Neuronal stem cell (in vitro differentiated cells): ENCODE measurements at regions not wholly inside any gene's neighbourhood (a gene's known extent, or its start where the extent isn't known, plus 50 kb on each side); places are given as distances from the start of the nearest gene placed in this dataset.

Experiments
- DNase-seq: peaks from one replicate; pipeline ENCODE4 v3.0.0-alpha.2; 2013; ENCODE audit warnings: low spot score
- H2AFZ ChIP-seq: one replicate; pipeline ENCODE4 v1.6.1; 2013; ENCODE audit warnings: mild to moderate bottlenecking, low read length, inconsistent platforms
- H2AK5ac ChIP-seq: 2 replicates; pipeline ENCODE4 v1.6.1; 2013; ENCODE audit warnings: low read depth, mild to moderate bottlenecking, inconsistent platforms, low read length, moderate library complexity, mixed read lengths
- H2BK120ac ChIP-seq: 2 replicates; pipeline ENCODE4 v1.6.1; 2013; ENCODE audit warnings: low read depth, mild to moderate bottlenecking, inconsistent platforms, low read length, moderate library complexity, mixed read lengths
- H2BK12ac ChIP-seq: one replicate; pipeline ENCODE4 v1.6.1; 2013; ENCODE audit warnings: low read length, inconsistent platforms
- H2BK15ac ChIP-seq: 2 replicates; pipeline ENCODE4 v1.6.1; 2013; ENCODE audit warnings: mild to moderate bottlenecking, low read length, inconsistent platforms, mixed read lengths
- H2BK5ac ChIP-seq: one replicate; pipeline ENCODE4 v1.6.1; 2013; ENCODE audit warnings: inconsistent platforms, mild to moderate bottlenecking, low read length, moderate library complexity
- H3K14ac ChIP-seq: one replicate; pipeline ENCODE4 v1.6.1; 2013; ENCODE audit warnings: low read length, inconsistent platforms
- H3K18ac ChIP-seq: 2 replicates; pipeline ENCODE4 v1.6.1; 2013; ENCODE audit warnings: low read length, inconsistent platforms
- H3K23ac ChIP-seq: 2 replicates; pipeline ENCODE4 v1.6.1; 2013; ENCODE audit warnings: low read depth, mild to moderate bottlenecking, mixed read lengths, low read length, inconsistent platforms; ENCODE audit not compliant: poor library complexity
- H3K27ac ChIP-seq: replicated peaks from 3 replicates; pipeline ENCODE4 v1.5.1; 2013; ENCODE audit warnings: low read length, inconsistent platforms
- H3K27me3 ChIP-seq, 3 experiments: 2 replicates each; pipeline ENCODE4 v1.6.1; 2013; ENCODE audit warnings: low read length in 3 of 3, mild to moderate bottlenecking in 2 of 3, inconsistent platforms in 1 of 3, low read depth in 1 of 3, mixed read lengths in 1 of 3, moderate library complexity in 1 of 3; ENCODE audit not compliant: control insufficient read depth in 3 of 3, insufficient read depth in 3 of 3
- H3K36me3 ChIP-seq, 2 donors: replicated peaks in 1 of 2; 2 replicates each; pipeline ENCODE4 v1.6.1; 2013; ENCODE audit warnings: low read length in 2 of 2; ENCODE audit not compliant: control insufficient read depth in 2 of 2, insufficient read depth in 2 of 2
- H3K4ac ChIP-seq: 2 replicates; pipeline ENCODE4 v1.6.1; 2013; ENCODE audit warnings: inconsistent platforms, mild to moderate bottlenecking, low read length, moderate library complexity
- H3K4me1 ChIP-seq, 2 donors: 1 replicate in 1 of 2; 2 replicates in 1 of 2; pipeline ENCODE4 v1.6.1; 2013; ENCODE audit warnings: low read length in 2 of 2, low read depth in 1 of 2; ENCODE audit not compliant: control insufficient read depth in 2 of 2, insufficient read depth in 1 of 2
- H3K4me2 ChIP-seq: one replicate; pipeline ENCODE4 v1.6.1; 2013; ENCODE audit warnings: mild to moderate bottlenecking, low read length, inconsistent platforms; ENCODE audit not compliant: insufficient read depth, poor library complexity, severe bottlenecking
- H3K4me3 ChIP-seq, 2 donors: 2 replicates each; pipeline ENCODE4 v1.5.1; 2013; ENCODE audit warnings: low read length in 2 of 2, mild to moderate bottlenecking in 2 of 2, inconsistent platforms in 1 of 2, moderate library complexity in 1 of 2
- H3K79me1 ChIP-seq: one replicate; pipeline ENCODE4 v1.6.1; 2013; ENCODE audit warnings: low read depth, mild to moderate bottlenecking, inconsistent platforms, low read length, moderate library complexity
- H3K9ac ChIP-seq: one replicate; pipeline ENCODE4 v1.6.1; 2013; ENCODE audit warnings: mild to moderate bottlenecking, low read depth, low read length, inconsistent platforms; ENCODE audit not compliant: poor library complexity
- H3K9me3 ChIP-seq, 2 donors: replicated peaks in 1 of 2; 2 replicates each; pipeline versions ENCODE3 to v1.6.1; 2013; ENCODE audit warnings: low read length in 2 of 2, mild to moderate bottlenecking in 2 of 2, inconsistent platforms in 1 of 2, low read depth in 1 of 2, mixed read lengths in 1 of 2, moderate library complexity in 1 of 2; ENCODE audit not compliant: control insufficient read depth in 2 of 2, insufficient read depth in 1 of 2
- H4K8ac ChIP-seq: one replicate; pipeline ENCODE4 v1.6.1; 2013; ENCODE audit warnings: low read depth, mild to moderate bottlenecking, inconsistent platforms, low read length, moderate library complexity
- H4K91ac ChIP-seq: one replicate; pipeline ENCODE4 v1.6.1; 2013; ENCODE audit warnings: low read length, low read depth, mild to moderate bottlenecking, inconsistent platforms; ENCODE audit not compliant: poor library complexity
- WGBS, 2 donors: extraction: QIAGEN DNeasy Blood & Tissue Kit; methylation state at CpG; one replicate each; pipeline ENCODE4 v1.1.7; 2013; ENCODE audit warnings: missing lambda C conversion rate in 2 of 2, mixed read lengths in 1 of 2; ENCODE audit not compliant: insufficient read length in 2 of 2, insufficient replicate concordance in 1 of 2; ENCODE audit errors: extremely low coverage in 2 of 2; 5-methylcytosine and 5-hydroxymethylcytosine counted together

- no peaks in the 10 kb centered on the region for H3K4me1 ChIP-seq
- H3K36me3 ChIP-seq, result no peaks in the 10 kb centered on the region
- no peak overlapping the region for H4K91ac ChIP-seq
- no peak overlapping the region for H3K27ac ChIP-seq
- no peak overlapping the region for H3K4me3 ChIP-seq
- no peak overlapping the region for H2BK5ac ChIP-seq
- no peak for DNase-seq
- no peak overlapping the region for H4K8ac ChIP-seq
- no peak overlapping the region for H3K4me2 ChIP-seq
- no peak overlapping the region for H2BK15ac ChIP-seq
- H2BK12ac ChIP-seq, result no peak overlapping the region
- no CpG with 5 or more reads among the region's 4 CpGs for WGBS, 2 donors
- no peak overlapping the region for H2AFZ ChIP-seq
- H3K9me3 ChIP-seq, result no peaks in the 10 kb centered on the region
- no peak overlapping the region for H3K4ac ChIP-seq
- H3K14ac ChIP-seq, result no peak overlapping the region
- no peak overlapping the region for H3K9ac ChIP-seq
- H3K79me1 ChIP-seq, result no peaks in the 10 kb centered on the region
- no peak overlapping the region for H3K23ac ChIP-seq
- H3K27me3 ChIP-seq, result no peaks in the 10 kb centered on the region
- H3K18ac ChIP-seq, result no peak overlapping the region
- H2BK120ac ChIP-seq, result no peak overlapping the region
- no peak overlapping the region for H2AK5ac ChIP-seq
These were observed 374.9 kb upstream of the ROBO1 start for GRCh38 chr3:80142714-80143113.

- Histone ChIP-seq H3K4me2 (no peak overlapping the region), H3K23ac (no peak overlapping the region), H2BK120ac (no peak overlapping the region), H4K91ac (no peak overlapping the region), H3K18ac (no peak overlapping the region), H2BK5ac (no peak overlapping the region), H3K14ac (no peak overlapping the region), H3K4me1 (no peaks in the 10 kb centered on the region), H2BK12ac (no peak overlapping the region), H2AFZ (no peak overlapping the region), H3K27ac (no peak overlapping the region), H2AK5ac (no peak overlapping the region), H3K27me3 (no peaks in the 10 kb centered on the region), H3K9ac (no peak overlapping the region), H3K79me1 (no peaks in the 10 kb centered on the region), H4K8ac (no peak overlapping the region), H3K9me3 (no peaks in the 10 kb centered on the region), H3K36me3 (no peaks in the 10 kb centered on the region), H2BK15ac (no peak overlapping the region), H3K4ac (no peak overlapping the region), H3K4me3 (no peak overlapping the region)
- DNase-seq, result no peak
- no CpG with 5 or more reads among the region's 2 CpGs for WGBS, 2 donors
These were observed 373.8 kb upstream of the ROBO1 start for GRCh38 chr3:80141557-80141956.

GRCh38 chr3:80116281-80116680, 348.5 kb upstream of the ROBO1 start:
- Histone ChIP-seq H3K14ac (no peak overlapping the region), H2BK120ac (no peak overlapping the region), H3K27ac (no peak overlapping the region), H2BK15ac (no peak overlapping the region), H3K9ac (no peak overlapping the region), H3K79me1 (no peaks in the 10 kb centered on the region), H2BK12ac (no peak overlapping the region), H4K8ac (no peak overlapping the region), H2AFZ (no peak overlapping the region), H3K27me3 (no peaks in the 10 kb centered on the region), H3K4ac (no peak overlapping the region), H2BK5ac (no peak overlapping the region), H3K18ac (no peak overlapping the region), H3K4me2 (no peak overlapping the region), H2AK5ac (no peak overlapping the region), H4K91ac (no peak overlapping the region), H3K36me3 (no peaks in the 10 kb centered on the region), H3K4me3 (no peak overlapping the region), H3K4me1 (no peaks in the 10 kb centered on the region), H3K23ac (no peak overlapping the region), H3K9me3 (no peaks in the 10 kb centered on the region)
- DNase-seq, result no peak
- WGBS, 2 donors, result no CpG with 5 or more reads among the region's 3 CpGs

GRCh38 chr3:80114694-80115093, 346.9 kb upstream of the ROBO1 start:
- Histone ChIP-seq H2AK5ac (no peak overlapping the region), H3K14ac (no peak overlapping the region), H2AFZ (no peak overlapping the region), H3K18ac (no peak overlapping the region), H2BK15ac (no peak overlapping the region), H3K4ac (no peak overlapping the region), H4K8ac (no peak overlapping the region), H3K79me1 (no peaks in the 10 kb centered on the region), H2BK120ac (no peak overlapping the region), H3K4me1 (no peaks in the 10 kb centered on the region), H3K27me3 (no peaks in the 10 kb centered on the region), H3K9ac (no peak overlapping the region), H3K36me3 (no peaks in the 10 kb centered on the region), H3K4me3 (no peak overlapping the region), H4K91ac (no peak overlapping the region), H3K4me2 (no peak overlapping the region), H2BK5ac (no peak overlapping the region), H3K27ac (no peak overlapping the region), H2BK12ac (no peak overlapping the region), H3K9me3 (no peaks in the 10 kb centered on the region), H3K23ac (no peak overlapping the region)
- DNase-seq, result no peak
- WGBS, 2 donors, result no CpG with 5 or more reads among the region's 1 CpG
